Lower leg skin (tissue), 3 donors: ENCODE measurements at regions not wholly inside any gene's neighbourhood (a gene's known extent, or its start where the extent isn't known, plus 50 kb on each side); places are given as distances from the start of the nearest gene placed in this dataset.

Source experiments
- CTCF ChIP-seq, 3 donors: fragments of 450-650 bp; IDR thresholded peaks; one replicate each; pipeline ENCODE4 v1.5.1; 2016; ENCODE audit warnings: antibody characterized with exemption in 3 of 3, mild to moderate bottlenecking in 3 of 3, moderate library complexity in 2 of 3
- POLR2A ChIP-seq, 2 donors: fragments of 450-650 bp; IDR thresholded peaks; one replicate each; pipeline ENCODE4 v1.6.1; 2016 to 2017; ENCODE audit warnings: antibody characterized with exemption in 2 of 2, mild to moderate bottlenecking in 1 of 2, moderate library complexity in 1 of 2

- TF ChIP-seq CTCF (IDR thresholded peaks at IDR 0.05), result no peak
- TF ChIP-seq POLR2A (IDR thresholded peaks at IDR 0.05), result no peak
Observed at GRCh38 chr16:51458356-51459140, 307.5 kb upstream of the SALL1 start.
